Gastrocnemius medialis (tissue), 4 donors: ENCODE measurements at regions not wholly inside any gene's neighbourhood (a gene's known extent, or its start where the extent isn't known, plus 50 kb on each side); places are given as distances from the start of the nearest gene placed in this dataset.

ENCODE experiments used
- CTCF ChIP-seq, 5 experiments: fragments of 450-650 bp in 3 of 5; fragments of 200-600 bp in 2 of 5; sonication (generic) in 2 of 5; IDR thresholded peaks in 4 of 5; conservative IDR thresholded peaks in 1 of 5; 1 replicate in 4 of 5; 2 replicates in 1 of 5; pipeline ENCODE4 v1.5.1; 2016 to 2019; ENCODE audit warnings: antibody characterized with exemption in 5 of 5, mild to moderate bottlenecking in 3 of 5, moderate library complexity in 3 of 5
- POLR2A ChIP-seq, 2 donors: fragments of 450-650 bp; IDR thresholded peaks; one replicate each; pipeline ENCODE4 v1.6.1; 2017; ENCODE audit warnings: antibody characterized with exemption in 2 of 2, mild to moderate bottlenecking in 2 of 2, moderate library complexity in 2 of 2

- TF ChIP-seq CTCF (IDR thresholded peaks at IDR 0.05 in 4 of 5, conservative IDR thresholded peaks at IDR 0.05 in 1 of 5) (no peak), POLR2A (IDR thresholded peaks at IDR 0.05) (no peak)
Observed at GRCh38 chr6:102438171-102438570, 1044.7 kb downstream of the GRIK2 start.
